ENCODE measurements at regions not wholly inside any gene's neighbourhood (a gene's known extent, or its start where the extent isn't known, plus 50 kb on each side); places are given as distances from the start of the nearest gene placed in this dataset.
A peak's percentile ranks its signal among the peaks of the same experiment; 100 is the strongest.

- no peaks in the 10 kb centered on the region for H3K27me3 ChIP-seq
- no peak for ATAC-seq
- H3K4me1 ChIP-seq: no peaks in the 10 kb centered on the region
- no peak for DNase-seq
- intact Hi-C loops (cut with DNase I): no loop called here
- no peak overlapping the region for H3K4me3 ChIP-seq
- TF ChIP-seq CTCF (IDR thresholded peaks at IDR 0.05): no peak
- no peak overlapping the region for H3K27ac ChIP-seq
- peaks cover 0 to 4% of the 10 kb centered on the region in 2 donors for H3K9me3 ChIP-seq
- no peaks in the 10 kb centered on the region for H3K36me3 ChIP-seq
Measured at GRCh38 chr20:6384956-6385486, 262.2 kb upstream of the FERMT1 start.

- Histone ChIP-seq H3K36me3 (no peaks in the 10 kb centered on the region), H3K27me3 (no peaks in the 10 kb centered on the region), H3K27ac (no peak overlapping the region), H3K9me3 (peaks cover 0 to 4% of the 10 kb centered on the region in 2 donors), H3K4me3 (no peak overlapping the region), H3K4me1 (no peaks in the 10 kb centered on the region)
- peak; percentile 62 for ATAC-seq
- TF ChIP-seq CTCF (IDR thresholded peaks at IDR 0.05): no peak
- intact Hi-C loops (cut with DNase I): no loop called here
- DNase-seq: no peak
Measured at GRCh38 chr20:6384380-6384779, 261.6 kb upstream of the FERMT1 start.

- Histone ChIP-seq H3K27ac (no peak overlapping the region), H3K27me3 (no peaks in the 10 kb centered on the region), H3K4me1 (no peaks in the 10 kb centered on the region), H3K9me3 (peaks cover 0 to 4% of the 10 kb centered on the region in 2 donors), H3K36me3 (no peaks in the 10 kb centered on the region), H3K4me3 (no peak overlapping the region)
- DNase-seq: peak in 2 of 4 donors; percentile 9 to 14
- peak in 1 of 2 donors; percentile 34 for TF ChIP-seq CTCF (IDR thresholded peaks at IDR 0.05)
- peak; percentile 54 for ATAC-seq
- intact Hi-C loops (cut with DNase I): no loop called here
Measured at GRCh38 chr20:6381887-6382286, 259.1 kb upstream of the FERMT1 start.

GRCh38 chr20:6362245-6362644 lies 239.4 kb upstream of the FERMT1 start:
- Histone ChIP-seq H3K27me3 (no peaks in the 10 kb centered on the region), H3K4me1 (no peaks in the 10 kb centered on the region), H3K4me3 (no peak overlapping the region), H3K36me3 (no peaks in the 10 kb centered on the region), H3K27ac (no peak overlapping the region), H3K9me3 (no peaks in the 10 kb centered on the region)
- intact Hi-C loops (cut with DNase I): no loop called here
- TF ChIP-seq CTCF (IDR thresholded peaks at IDR 0.05): no peak
- no peak for DNase-seq
- ATAC-seq: no peak

- Histone ChIP-seq H3K4me3 (no peak overlapping the region), H3K27ac (no peak overlapping the region), H3K9me3 (no peaks in the 10 kb centered on the region), H3K36me3 (no peaks in the 10 kb centered on the region), H3K27me3 (no peaks in the 10 kb centered on the region), H3K4me1 (no peaks in the 10 kb centered on the region)
- DNase-seq (no peak), ATAC-seq (no peak)
- intact Hi-C loops (cut with DNase I): no loop called here
- TF ChIP-seq CTCF (IDR thresholded peaks at IDR 0.05): no peak
Measured at GRCh38 chr20:6360766-6361165, 237.9 kb upstream of the FERMT1 start.

Data from left lung (tissue), 4 donors.